Testis (tissue), 2 donors: ENCODE measurements at regions not wholly inside any gene's neighbourhood (a gene's known extent, or its start where the extent isn't known, plus 50 kb on each side); places are given as distances from the start of the nearest gene placed in this dataset.

Experiments
- CTCF ChIP-seq, 3 experiments: fragments of 450-650 bp in 2 of 3; fragments of 200-600 bp in 1 of 3; sonication (generic) in 1 of 3; IDR thresholded peaks; one replicate each; pipeline ENCODE4 v1.5.1; 2016 to 2019; ENCODE audit warnings: antibody characterized with exemption in 3 of 3, mild to moderate bottlenecking in 2 of 3, moderate library complexity in 1 of 3
- POLR2A ChIP-seq: fragments of 450-650 bp; IDR thresholded peaks from one replicate; pipeline ENCODE4 v1.6.1; 2017; ENCODE audit warnings: antibody characterized with exemption, mild to moderate bottlenecking, moderate library complexity

GRCh38 chr3:30300809-30301208 is 305.6 kb upstream of the TGFBR2 start:
- TF ChIP-seq CTCF (IDR thresholded peaks at IDR 0.05) (no peak), POLR2A (no peak)
